ENCODE measurements at regions not wholly inside any gene's neighbourhood (a gene's known extent, or its start where the extent isn't known, plus 50 kb on each side); places are given as distances from the start of the nearest gene placed in this dataset.

- TF ChIP-seq POLR2AphosphoS5 (IDR thresholded peaks at IDR 0.05; ENCODE audit: low read depth, low read length) (no peak), CTCF (IDR thresholded peaks at IDR 0.05) (no peak), REST (IDR thresholded peaks at IDR 0.05; ENCODE audit: insufficient read depth in 1 of 2, low read depth in 2 of 2, low read length in 1 of 2) (no peak), SIN3A (IDR thresholded peaks at IDR 0.05; ENCODE audit: borderline replicate concordance, insufficient read depth, low read depth, low read length) (no peak)
Observed at GRCh38 chr5:111810112-111810511, 53.1 kb upstream of the NREP start.

Measured in Panc1 (cell line).